Stimulated activated CD4-positive, alpha-beta T cell treated with anti-CD3 and anti-CD28 coated beads, TNF-alpha, amount 100 ng/mL, for 48 hours (primary cell): ENCODE measurements at regions not wholly inside any gene's neighbourhood (a gene's known extent, or its start where the extent isn't known, plus 50 kb on each side); places are given as distances from the start of the nearest gene placed in this dataset.
"Not testable (repeated sequence)": the region's sequence is repeated elsewhere in the genome, so short reads cannot be mapped to it uniquely, and the experiment has no call there.

Source experiments
- DNase-seq, 3 donors: peaks; one replicate each; pipeline ENCODE4 v3.0.0-alpha.2; 2020; ENCODE audit warnings: low read depth in 3 of 3

GRCh38 chr13:31607531-31607930 lies 131.8 kb upstream of the RXFP2 start:
- DNase-seq = not testable (repeated sequence)

- not testable (repeated sequence) for DNase-seq
Measured at GRCh38 chr13:31608780-31609179, 130.5 kb upstream of the RXFP2 start.

- DNase-seq = no peak
Measured at GRCh38 chr13:31610270-31610998, 128.9 kb upstream of the RXFP2 start.

- DNase-seq = no peak
Measured at GRCh38 chr13:31611214-31611613, 128.1 kb upstream of the RXFP2 start.

- no peak for DNase-seq
Measured at GRCh38 chr13:31614073-31614472, 125.3 kb upstream of the RXFP2 start.

GRCh38 chr13:31614704-31615103 lies 124.6 kb upstream of the RXFP2 start:
- DNase-seq = no peak

GRCh38 chr13:31625115-31625514 lies 114.2 kb upstream of the RXFP2 start:
- no peak for DNase-seq

GRCh38 chr13:31627097-31627845 lies 112.1 kb upstream of the RXFP2 start:
- DNase-seq = no peak

GRCh38 chr13:31629085-31629780 lies 110.1 kb upstream of the RXFP2 start:
- no peak for DNase-seq

GRCh38 chr13:31631071-31631470 lies 108.3 kb upstream of the RXFP2 start:
- DNase-seq = no peak

GRCh38 chr13:31631746-31632145 lies 107.6 kb upstream of the RXFP2 start:
- no peak for DNase-seq

- no peak for DNase-seq
Measured at GRCh38 chr13:31638577-31638976, 100.7 kb upstream of the RXFP2 start.

- no peak for DNase-seq
Measured at GRCh38 chr13:31639443-31640163, 99.7 kb upstream of the RXFP2 start.

GRCh38 chr13:31649766-31650165 lies 89.6 kb upstream of the RXFP2 start:
- no peak for DNase-seq

- DNase-seq = no peak
Measured at GRCh38 chr13:31653730-31654129, 85.6 kb upstream of the RXFP2 start.

- DNase-seq = no peak
Measured at GRCh38 chr13:31663880-31664585, 75.3 kb upstream of the RXFP2 start.

- no peak for DNase-seq
Measured at GRCh38 chr13:31670831-31671617, 68.3 kb upstream of the RXFP2 start.

GRCh38 chr13:31674051-31674450 lies 65.3 kb upstream of the RXFP2 start:
- no peak for DNase-seq

GRCh38 chr13:31675440-31675953 lies 63.8 kb upstream of the RXFP2 start:
- no peak for DNase-seq

GRCh38 chr13:31681133-31681532 lies 58.2 kb upstream of the RXFP2 start:
- no peak for DNase-seq
